ENCODE measurements at regions not wholly inside any gene's neighbourhood (a gene's known extent, or its start where the extent isn't known, plus 50 kb on each side); places are given as distances from the start of the nearest gene placed in this dataset.

- TF ChIP-seq, protein P1, sequence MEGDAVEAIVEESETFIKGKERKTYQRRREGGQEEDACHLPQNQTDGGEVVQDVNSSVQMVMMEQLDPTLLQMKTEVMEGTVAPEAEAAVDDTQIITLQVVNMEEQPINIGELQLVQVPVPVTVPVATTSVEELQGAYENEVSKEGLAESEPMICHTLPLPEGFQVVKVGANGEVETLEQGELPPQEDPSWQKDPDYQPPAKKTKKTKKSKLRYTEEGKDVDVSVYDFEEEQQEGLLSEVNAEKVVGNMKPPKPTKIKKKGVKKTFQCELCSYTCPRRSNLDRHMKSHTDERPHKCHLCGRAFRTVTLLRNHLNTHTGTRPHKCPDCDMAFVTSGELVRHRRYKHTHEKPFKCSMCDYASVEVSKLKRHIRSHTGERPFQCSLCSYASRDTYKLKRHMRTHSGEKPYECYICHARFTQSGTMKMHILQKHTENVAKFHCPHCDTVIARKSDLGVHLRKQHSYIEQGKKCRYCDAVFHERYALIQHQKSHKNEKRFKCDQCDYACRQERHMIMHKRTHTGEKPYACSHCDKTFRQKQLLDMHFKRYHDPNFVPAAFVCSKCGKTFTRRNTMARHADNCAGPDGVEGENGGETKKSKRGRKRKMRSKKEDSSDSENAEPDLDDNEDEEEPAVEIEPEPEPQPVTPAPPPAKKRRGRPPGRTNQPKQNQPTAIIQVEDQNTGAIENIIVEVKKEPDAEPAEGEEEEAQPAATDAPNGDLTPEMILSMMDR (IDR thresholded peaks at IDR 0.05): no peak
- no peak for TF ChIP-seq POLR2A (IDR thresholded peaks at IDR 0.05)
Observed at GRCh38 chr5:117892360-117892759, 1096.0 kb downstream of the DTWD2 start.

Measured in vagina (tissue), 2 donors.